Adipocyte (in vitro differentiated cells): ENCODE measurements at regions not wholly inside any gene's neighbourhood (a gene's known extent, or its start where the extent isn't known, plus 50 kb on each side); places are given as distances from the start of the nearest gene placed in this dataset.

Experiments used
- DNase-seq: peaks from one replicate; pipeline ENCODE4 v3.0.0-alpha.2; 2015; ENCODE audit warnings: low read depth
- H3K27me3 ChIP-seq: replicated peaks from 2 replicates; pipeline ENCODE4 v1.7.0; 2013; ENCODE audit warnings: mild to moderate bottlenecking, low read length, moderate library complexity; ENCODE audit not compliant: control insufficient read depth, insufficient read depth
- H3K36me3 ChIP-seq: 2 replicates; pipeline ENCODE4 v1.7.0; 2013; ENCODE audit warnings: low read length, mild to moderate bottlenecking, moderate library complexity; ENCODE audit not compliant: control insufficient read depth, insufficient read depth, severe bottlenecking
- H3K4me1 ChIP-seq: 2 replicates; pipeline ENCODE4 v1.7.0; 2013; ENCODE audit warnings: mild to moderate bottlenecking, low read length, moderate library complexity; ENCODE audit not compliant: control insufficient read depth, insufficient read depth
- H3K4me3 ChIP-seq: 2 replicates; pipeline ENCODE4 v1.7.0; 2013; ENCODE audit warnings: mild to moderate bottlenecking, low read length, moderate library complexity
- H3K9ac ChIP-seq: 2 replicates; pipeline ENCODE4 v1.7.0; 2013; ENCODE audit warnings: mild to moderate bottlenecking, low read length, moderate library complexity
- H3K9me3 ChIP-seq: 2 replicates; pipeline ENCODE4 v1.7.0; 2013; ENCODE audit warnings: mild to moderate bottlenecking, low read length, moderate library complexity; ENCODE audit not compliant: control insufficient read depth

GRCh38 chr2:9770006-9770307 is 73.3 kb upstream of the TAF1B start:
- Histone ChIP-seq H3K9me3 (no peaks in the 10 kb centered on the region), H3K27me3 (no peaks in the 10 kb centered on the region), H3K9ac (no peak overlapping the region), H3K36me3 (no peaks in the 10 kb centered on the region), H3K4me1 (peaks cover 36% of the 10 kb centered on the region), H3K4me3 (no peak overlapping the region)
- no peak for DNase-seq

GRCh38 chr2:9770308-9771100 is 72.8 kb upstream of the TAF1B start:
- Histone ChIP-seq H3K9me3 (no peaks in the 10 kb centered on the region), H3K4me3 (no peak overlapping the region), H3K36me3 (no peaks in the 10 kb centered on the region), H3K27me3 (no peaks in the 10 kb centered on the region), H3K4me1 (peaks cover 36% of the 10 kb centered on the region), H3K9ac (peak overlapping the region; percentile 57)
- peak; percentile 78 for DNase-seq

- H3K9ac ChIP-seq, result peak overlapping the region; percentile 57
- no peak for DNase-seq
- H3K27me3 ChIP-seq, result no peaks in the 10 kb centered on the region
- no peak overlapping the region for H3K4me3 ChIP-seq
- no peaks in the 10 kb centered on the region for H3K36me3 ChIP-seq
- peaks cover 36% of the 10 kb centered on the region for H3K4me1 ChIP-seq
- H3K9me3 ChIP-seq, result no peaks in the 10 kb centered on the region
These were observed 72.2 kb upstream of the TAF1B start for GRCh38 chr2:9771101-9771449.

GRCh38 chr2:9771481-9772017 is 71.7 kb upstream of the TAF1B start:
- no peak overlapping the region for H3K9ac ChIP-seq
- no peak overlapping the region for H3K4me3 ChIP-seq
- H3K9me3 ChIP-seq, result no peaks in the 10 kb centered on the region
- peak; percentile 61 for DNase-seq
- H3K27me3 ChIP-seq, result no peaks in the 10 kb centered on the region
- peaks cover 36% of the 10 kb centered on the region for H3K4me1 ChIP-seq
- H3K36me3 ChIP-seq, result no peaks in the 10 kb centered on the region

GRCh38 chr2:9772035-9772998 is 71.0 kb upstream of the TAF1B start:
- DNase-seq, result no peak
- Histone ChIP-seq H3K4me1 (peaks cover 36% of the 10 kb centered on the region), H3K9me3 (no peaks in the 10 kb centered on the region), H3K27me3 (no peaks in the 10 kb centered on the region), H3K4me3 (no peak overlapping the region), H3K36me3 (no peaks in the 10 kb centered on the region), H3K9ac (no peak overlapping the region)

- Histone ChIP-seq H3K36me3 (no peaks in the 10 kb centered on the region), H3K9me3 (no peaks in the 10 kb centered on the region), H3K27me3 (no peaks in the 10 kb centered on the region), H3K4me3 (no peak overlapping the region), H3K4me1 (peaks cover 36% of the 10 kb centered on the region), H3K9ac (no peak overlapping the region)
- no peak for DNase-seq
These were observed 70.0 kb upstream of the TAF1B start for GRCh38 chr2:9772999-9773902.

GRCh38 chr2:9773903-9774239 is 69.4 kb upstream of the TAF1B start:
- no peaks in the 10 kb centered on the region for H3K36me3 ChIP-seq
- H3K4me1 ChIP-seq, result peaks cover 39% of the 10 kb centered on the region
- no peak for DNase-seq
- no peak overlapping the region for H3K4me3 ChIP-seq
- no peaks in the 10 kb centered on the region for H3K27me3 ChIP-seq
- H3K9me3 ChIP-seq, result no peaks in the 10 kb centered on the region
- no peak overlapping the region for H3K9ac ChIP-seq

- H3K9me3 ChIP-seq, result no peaks in the 10 kb centered on the region
- H3K36me3 ChIP-seq, result no peaks in the 10 kb centered on the region
- peaks cover 40% of the 10 kb centered on the region for H3K4me1 ChIP-seq
- no peak overlapping the region for H3K4me3 ChIP-seq
- H3K27me3 ChIP-seq, result no peaks in the 10 kb centered on the region
- H3K9ac ChIP-seq, result peak overlapping the region; percentile 13
- DNase-seq, result no peak
These were observed 69.0 kb upstream of the TAF1B start for GRCh38 chr2:9774266-9774665.

GRCh38 chr2:9775351-9775750 is 67.9 kb upstream of the TAF1B start:
- Histone ChIP-seq H3K36me3 (no peaks in the 10 kb centered on the region), H3K4me1 (peaks cover 36% of the 10 kb centered on the region), H3K9me3 (no peaks in the 10 kb centered on the region), H3K27me3 (no peaks in the 10 kb centered on the region), H3K9ac (no peak overlapping the region), H3K4me3 (no peak overlapping the region)
- no peak for DNase-seq

- H3K4me3 ChIP-seq, result no peak overlapping the region
- no peaks in the 10 kb centered on the region for H3K27me3 ChIP-seq
- H3K9me3 ChIP-seq, result no peaks in the 10 kb centered on the region
- no peak for DNase-seq
- peaks cover 29% of the 10 kb centered on the region for H3K4me1 ChIP-seq
- H3K36me3 ChIP-seq, result no peaks in the 10 kb centered on the region
- no peak overlapping the region for H3K9ac ChIP-seq
These were observed 67.1 kb upstream of the TAF1B start for GRCh38 chr2:9775999-9776712.
